H1 (cell line): ENCODE measurements at regions not wholly inside any gene's neighbourhood (a gene's known extent, or its start where the extent isn't known, plus 50 kb on each side); places are given as distances from the start of the nearest gene placed in this dataset.

Experiments
- CTCF ChIA-PET: fragments of 300-600 bp; sonication (Branson Sonifier 250); formaldehyde crosslinking; loops from one replicate; lab custom pipeline; 2021; ENCODE audit not compliant: partially characterized antibody; lab: Charles Lee
- POLR2A ChIA-PET: fragments of 300-600 bp; sonication (Branson Sonifier 250); formaldehyde crosslinking; loops from one replicate; lab custom pipeline; 2021; ENCODE audit warnings: inconsistent platforms; ENCODE audit not compliant: partially characterized antibody; lab: Charles Lee
- DNase-seq, 2 experiments: peaks; one replicate each; pipeline versions ENCODE4 v3.0.0 to v3.0.0-alpha.2; 2010 to 2022; ENCODE audit warnings: low spot score in 2 of 2, low read depth in 1 of 2, mixed read lengths in 1 of 2
- FAIRE-seq: peaks from 2 replicates; lab custom pipeline; 2011; peaks lifted over from hg19 to GRCh38; lab: Jason Lieb, UNC
- H2AFZ ChIP-seq: 2 replicates; pipeline ENCODE4 v1.8.1; 2012; ENCODE audit warnings: low read length, inconsistent platforms
- H2AK5ac ChIP-seq: 2 replicates; pipeline ENCODE4 v1.6.1; 2013; ENCODE audit warnings: low read depth, low read length
- H2BK120ac ChIP-seq: replicated peaks from 2 replicates; pipeline ENCODE3; 2013; ENCODE audit warnings: low read depth, low read length, inconsistent platforms
- H2BK12ac ChIP-seq: 2 replicates; pipeline ENCODE4 v1.6.1; 2013; ENCODE audit warnings: low read depth, low read length
- H2BK15ac ChIP-seq: 2 replicates; pipeline ENCODE4 v1.6.1; 2013; ENCODE audit warnings: low read length
- H2BK20ac ChIP-seq: 2 replicates; pipeline ENCODE4 v1.6.1; 2013; ENCODE audit warnings: low read length
- H2BK5ac ChIP-seq: 2 replicates; pipeline ENCODE4 v1.6.1; 2013; ENCODE audit warnings: low read depth, low read length
- H3K14ac ChIP-seq: 2 replicates; pipeline ENCODE4 v1.6.1; 2013; ENCODE audit warnings: inconsistent platforms; ENCODE audit not compliant: insufficient read length
- H3K18ac ChIP-seq: 2 replicates; pipeline ENCODE4 v1.6.1; 2013; ENCODE audit warnings: low read length; ENCODE audit errors: extremely low read depth
- H3K23ac ChIP-seq: 2 replicates; pipeline ENCODE4 v1.6.1; 2013; ENCODE audit warnings: inconsistent platforms; ENCODE audit not compliant: insufficient read length
- H3K23me2 ChIP-seq: 2 replicates; pipeline ENCODE4 v1.6.1; 2013; ENCODE audit warnings: low read depth, low read length
- H3K27ac ChIP-seq: 2 replicates; pipeline ENCODE4 v1.6.1; 2011; ENCODE audit warnings: low read depth, low read length, inconsistent platforms
- H3K27me3 ChIP-seq, 4 experiments: replicated peaks in 1 of 4; 1 replicate in 1 of 4; 2 replicates in 3 of 4; pipeline versions ENCODE4 v1.6.1 to v1.8.1; 2011 to 2013; ENCODE audit warnings: low read length in 3 of 4, mild to moderate bottlenecking in 3 of 4, inconsistent platforms in 2 of 4, mixed read lengths in 2 of 4, moderate library complexity in 1 of 4; ENCODE audit not compliant: control insufficient read depth in 3 of 4, insufficient read depth in 3 of 4; ENCODE audit errors: extremely low read depth in 1 of 4
- H3K36me3 ChIP-seq, 4 experiments: 2 replicates each; pipeline versions ENCODE4 v1.6.1 to v1.8.1; 2011 to 2013; ENCODE audit warnings: mild to moderate bottlenecking in 4 of 4, low read length in 3 of 4, moderate library complexity in 2 of 4, control low read depth in 1 of 4, inconsistent platforms in 1 of 4; ENCODE audit not compliant: insufficient read depth in 4 of 4, control insufficient read depth in 2 of 4
- H3K4ac ChIP-seq: replicated peaks from 2 replicates; pipeline ENCODE3; 2013; ENCODE audit warnings: low read length, low read depth, mixed read lengths, inconsistent platforms; ENCODE audit not compliant: insufficient read length
- H3K4me1 ChIP-seq, 4 experiments: replicated peaks in 1 of 4; 1 replicate in 1 of 4; 2 replicates in 3 of 4; pipeline versions ENCODE4 v1.6.1 to v1.8.1; 2011 to 2013; ENCODE audit warnings: low read length in 3 of 4, inconsistent platforms in 2 of 4, mixed read lengths in 1 of 4; ENCODE audit not compliant: insufficient read depth in 4 of 4, control insufficient read depth in 3 of 4
- H3K4me2 ChIP-seq, 2 experiments: 2 replicates each; pipeline versions ENCODE4 v1.6.1 to v1.8.1; 2011 to 2013; ENCODE audit warnings: low read depth in 2 of 2, low read length in 2 of 2, control low read depth in 1 of 2, inconsistent platforms in 1 of 2, mild to moderate bottlenecking in 1 of 2; ENCODE audit not compliant: insufficient read depth in 1 of 2
- H3K4me3 ChIP-seq, 4 experiments: fragments of 200-600, 300-600 bp in 1 of 4; sonication (generic), shearing (Covaris generic), sonication (Bioruptor Twin) in 1 of 4; 2 replicates each; pipeline versions ENCODE4 v1.5.1 to v1.8.1; 2011 to 2016; ENCODE audit warnings: low read length in 4 of 4, low read depth in 3 of 4, control low read depth in 2 of 4, inconsistent platforms in 2 of 4, mild to moderate bottlenecking in 2 of 4, mixed read lengths in 1 of 4, moderate library complexity in 1 of 4; ENCODE audit not compliant: insufficient read depth in 2 of 4; ENCODE audit errors: extremely low read depth in 1 of 4
- H3K56ac ChIP-seq: replicated peaks from 2 replicates; pipeline ENCODE3; 2013; ENCODE audit warnings: low read depth, mild to moderate bottlenecking, mixed read lengths, low read length, inconsistent platforms; ENCODE audit not compliant: insufficient read length
- H3K79me1 ChIP-seq: 2 replicates; pipeline ENCODE4 v1.6.1; 2013; ENCODE audit warnings: low read depth, low read length, control low read depth
- H3K79me2 ChIP-seq, 2 experiments: 2 replicates each; pipeline versions ENCODE4 v1.6.1 to v1.8.1; 2012 to 2013; ENCODE audit warnings: low read length in 2 of 2, mild to moderate bottlenecking in 2 of 2, inconsistent platforms in 1 of 2; ENCODE audit not compliant: insufficient read depth in 2 of 2, control insufficient read depth in 1 of 2
- H3K9ac ChIP-seq, 4 experiments: replicated peaks in 1 of 4; 1 replicate in 1 of 4; 2 replicates in 3 of 4; pipeline versions ENCODE4 v1.6.1 to v1.8.1; 2011 to 2013; ENCODE audit warnings: low read depth in 3 of 4, low read length in 3 of 4, control low read depth in 2 of 4, mild to moderate bottlenecking in 2 of 4, moderate library complexity in 2 of 4, inconsistent platforms in 1 of 4; ENCODE audit errors: extremely low read depth in 1 of 4
- H3K9me3 ChIP-seq, 2 experiments: 2 replicates each; pipeline versions ENCODE4 v1.6.1 to v1.8.1; 2012 to 2013; ENCODE audit warnings: mild to moderate bottlenecking in 2 of 2, moderate library complexity in 2 of 2, control low read depth in 1 of 2, inconsistent platforms in 1 of 2, low read depth in 1 of 2, low read length in 1 of 2, mixed read lengths in 1 of 2; ENCODE audit not compliant: insufficient read depth in 2 of 2
- H4K20me1 ChIP-seq, 2 experiments: replicated peaks in 1 of 2; 2 replicates each; pipeline versions ENCODE3 to v1.8.1; 2011 to 2013; ENCODE audit warnings: inconsistent platforms in 2 of 2, low read length in 2 of 2, mild to moderate bottlenecking in 1 of 2; ENCODE audit not compliant: insufficient read depth in 2 of 2, control insufficient read depth in 1 of 2
- H4K5ac ChIP-seq: 2 replicates; pipeline ENCODE4 v1.6.1; 2013; ENCODE audit warnings: low read length, low read depth, mixed read lengths, inconsistent platforms; ENCODE audit not compliant: insufficient read length
- H4K8ac ChIP-seq: 2 replicates; pipeline ENCODE4 v1.8.0; 2013; ENCODE audit warnings: mild to moderate bottlenecking, moderate library complexity, low read length, inconsistent platforms; ENCODE audit not compliant: insufficient read depth; ENCODE audit errors: extremely low read depth
- H4K91ac ChIP-seq: replicated peaks from 2 replicates; pipeline ENCODE3; 2013; ENCODE audit warnings: low read length, mixed read lengths, inconsistent platforms; ENCODE audit not compliant: insufficient read length
- ATF2 ChIP-seq: IDR thresholded peaks from 2 replicates; pipeline ENCODE4 v1.6.1; 2012; ENCODE audit warnings: low read length, inconsistent platforms
- BRCA1 ChIP-seq: IDR thresholded peaks from 2 replicates; pipeline ENCODE4 v1.6.1; 2012; ENCODE audit warnings: low read depth, low read length, improper control_type of control experiment
- CBX8 ChIP-seq: fragments of 300-800, 300-1000 bp; sonication (generic); IDR thresholded peaks from 2 replicates; pipeline ENCODE4 v1.7.1; 2016; ENCODE audit warnings: low read depth, low read length, borderline replicate concordance
- CHD2 ChIP-seq: IDR thresholded peaks from 2 replicates; pipeline ENCODE4 v1.6.1; 2012; ENCODE audit warnings: low read length, improper control_type of control experiment
- CTCF ChIP-seq, 3 experiments: IDR thresholded peaks; 1 replicate in 2 of 3; 2 replicates in 1 of 3; pipeline versions ENCODE4 v1.5.1 to v1.6.1; 2011; ENCODE audit warnings: low read length in 3 of 3, mild to moderate bottlenecking in 3 of 3, inconsistent platforms in 2 of 3, low read depth in 1 of 3, moderate library complexity in 1 of 3; ENCODE audit not compliant: insufficient read depth in 1 of 3; ENCODE audit errors: control extremely low read depth in 1 of 3
- NRF1 ChIP-seq: IDR thresholded peaks from 2 replicates; pipeline ENCODE4 v1.6.1; 2011; ENCODE audit warnings: mild to moderate bottlenecking, low read depth, low read length, improper control_type of control experiment
- POLR2A ChIP-seq, 2 experiments: IDR thresholded peaks; 1 replicate in 1 of 2; 2 replicates in 1 of 2; pipeline ENCODE4 v1.6.1; 2011; ENCODE audit warnings: low read depth in 2 of 2, low read length in 2 of 2, mild to moderate bottlenecking in 2 of 2; ENCODE audit errors: control extremely low read depth in 1 of 2
- POLR2AphosphoS5 ChIP-seq: IDR thresholded peaks from 2 replicates; pipeline ENCODE4 v1.6.1; 2011; ENCODE audit warnings: low read depth, low read length
- RAD21 ChIP-seq, 2 experiments: IDR thresholded peaks in 1 of 2; conservative IDR thresholded peaks in 1 of 2; 2 replicates each; pipeline ENCODE4 v1.6.1; 2011; ENCODE audit warnings: low read depth in 2 of 2, low read length in 2 of 2, improper control_type of control experiment in 1 of 2, inconsistent platforms in 1 of 2, mild to moderate bottlenecking in 1 of 2, moderate library complexity in 1 of 2
- SUZ12 ChIP-seq: fragments of 200-600 bp; sonication (generic); IDR thresholded peaks from 2 replicates; pipeline ENCODE4 v1.6.1; 2012; ENCODE audit warnings: mild to moderate bottlenecking, inconsistent platforms, low read length, moderate library complexity, mixed read lengths
- TAF1 ChIP-seq: IDR thresholded peaks from 2 replicates; pipeline ENCODE4 v1.6.1; 2011; ENCODE audit warnings: mild to moderate bottlenecking, low read depth, low read length
- TEAD4 ChIP-seq: IDR thresholded peaks from 2 replicates; pipeline ENCODE4 v1.6.1; 2012; ENCODE audit warnings: low read depth, low read length, inconsistent platforms, mixed read lengths
- WGBS, 2 experiments: shearing (Covaris generic) in 1 of 2; methylation state at CpG; one replicate each; pipeline versions ENCODE4 v1.1.6 to v1.1.7; 2013 to 2015; ENCODE audit warnings: low lambda C conversion rate in 2 of 2, mixed read lengths in 2 of 2, inconsistent platforms in 1 of 2, low coverage in 1 of 2, missing lambda C conversion rate in 1 of 2; ENCODE audit not compliant: insufficient replicate concordance in 2 of 2, insufficient coverage in 1 of 2, insufficient read length in 1 of 2; ENCODE audit errors: extremely low coverage in 1 of 2, missing lambda C conversion rate in 1 of 2; 5-methylcytosine and 5-hydroxymethylcytosine counted together

- no peaks in the 10 kb centered on the region for H3K4me1 ChIP-seq
- H3K36me3 ChIP-seq: no peaks in the 10 kb centered on the region
- no peak overlapping the region for H2BK120ac ChIP-seq
- ChIA-PET CTCF (no interaction called here), POLR2A (no interaction called here)
- H2AFZ ChIP-seq: no peak overlapping the region
- no peak overlapping the region for H4K91ac ChIP-seq
- H2BK15ac ChIP-seq: no peak overlapping the region
- no peaks in the 10 kb centered on the region for H4K20me1 ChIP-seq
- no peak overlapping the region for H2BK12ac ChIP-seq
- no peak overlapping the region for H3K23ac ChIP-seq
- no peaks in the 10 kb centered on the region for H3K9me3 ChIP-seq
- H3K79me1 ChIP-seq: no peaks in the 10 kb centered on the region
- H3K27me3 ChIP-seq: no peaks in the 10 kb centered on the region
- H3K79me2 ChIP-seq: no peaks in the 10 kb centered on the region
- no peak overlapping the region for H3K14ac ChIP-seq
- H3K4me2 ChIP-seq: no peak overlapping the region
- H3K23me2 ChIP-seq: no peaks in the 10 kb centered on the region
- no peak overlapping the region for H2BK20ac ChIP-seq
- H3K4ac ChIP-seq: no peak overlapping the region
- H3K18ac ChIP-seq: no peak overlapping the region
- H3K4me3 ChIP-seq: no peak overlapping the region
- no peak overlapping the region for H2BK5ac ChIP-seq
- no peak overlapping the region for H4K5ac ChIP-seq
- DNase-seq: no peak
- no peak for FAIRE-seq
- no peak overlapping the region for H3K27ac ChIP-seq
- no peak overlapping the region for H3K9ac ChIP-seq
- H3K56ac ChIP-seq: no peak overlapping the region
- H2AK5ac ChIP-seq: no peak overlapping the region
- no peak overlapping the region for H4K8ac ChIP-seq
- WGBS, 2 experiments: 89% methylated on average over 4 of the region's 4 CpGs; no CpG with 5 or more reads in 1 of the 2 experiments
- no peak for TF ChIP-seq CTCF (IDR thresholded peaks at IDR 0.05; ENCODE audit: control extremely low read depth in 1 of 3, insufficient read depth in 1 of 3, low read depth in 1 of 3, low read length in 3 of 3)
- no peak for TF ChIP-seq CBX8
- no peak for TF ChIP-seq POLR2AphosphoS5
- TF ChIP-seq NRF1: no peak
- TF ChIP-seq TEAD4: no peak
- no peak for TF ChIP-seq BRCA1
- TF ChIP-seq ATF2: no peak
- no peak for TF ChIP-seq TAF1
- no peak for TF ChIP-seq SUZ12
- TF ChIP-seq RAD21 (IDR thresholded peaks at IDR 0.05 in 1 of 2, conservative IDR thresholded peaks at IDR 0.05 in 1 of 2; ENCODE audit: low read depth in 2 of 2, low read length in 2 of 2): no peak
- TF ChIP-seq POLR2A (IDR thresholded peaks at IDR 0.05; ENCODE audit: control extremely low read depth in 1 of 2, low read depth in 2 of 2, low read length in 2 of 2): no peak
- no peak for TF ChIP-seq CHD2
These were observed 1995.7 kb upstream of the AGA start for GRCh38 chr4:179437962-179438361.
